Liver (tissue), 3 donors: ENCODE measurements at regions not wholly inside any gene's neighbourhood (a gene's known extent, or its start where the extent isn't known, plus 50 kb on each side); places are given as distances from the start of the nearest gene placed in this dataset.

Experiments
- EGR1 ChIP-seq, 2 donors: IDR thresholded peaks; 2 replicates each; pipeline ENCODE4 v1.6.1; 2016 to 2018; ENCODE audit warnings: antibody characterized with exemption in 2 of 2, low read depth in 2 of 2
- FOXA1 ChIP-seq: IDR thresholded peaks from 2 replicates; pipeline ENCODE4 v1.6.1; 2016; ENCODE audit warnings: antibody characterized with exemption
- GABPA ChIP-seq, 2 donors: IDR thresholded peaks in 1 of 2; conservative IDR thresholded peaks in 1 of 2; 2 replicates each; pipeline ENCODE4 v1.6.1; 2016; ENCODE audit warnings: antibody characterized with exemption in 2 of 2, mild to moderate bottlenecking in 1 of 2, moderate library complexity in 1 of 2
- JUND ChIP-seq, 2 donors: IDR thresholded peaks; 2 replicates each; pipeline ENCODE4 v1.6.1; 2016; ENCODE audit warnings: antibody characterized with exemption in 2 of 2
- MAX ChIP-seq: IDR thresholded peaks from 2 replicates; pipeline ENCODE4 v1.6.1; 2016; ENCODE audit warnings: antibody characterized with exemption
- RAD21 ChIP-seq, 2 donors: IDR thresholded peaks; 2 replicates each; pipeline ENCODE4 v1.6.1; 2016; ENCODE audit warnings: antibody characterized with exemption in 2 of 2, mild to moderate bottlenecking in 2 of 2
- SP1 ChIP-seq: IDR thresholded peaks from 2 replicates; pipeline ENCODE4 v1.6.1; 2018; ENCODE audit warnings: antibody characterized with exemption, mild to moderate bottlenecking
- TAF1 ChIP-seq: conservative IDR thresholded peaks from 2 replicates; pipeline ENCODE4 v1.6.1; 2016; ENCODE audit warnings: antibody characterized with exemption, mild to moderate bottlenecking
- YY1 ChIP-seq: IDR thresholded peaks from 2 replicates; pipeline ENCODE4 v1.6.1; 2016; ENCODE audit warnings: antibody characterized with exemption, mild to moderate bottlenecking
- TF ChIP-seq, protein P1 (sequence below): fragments of 150-350 bp; IDR thresholded peaks from 2 replicates; pipeline ENCODE4 v1.5.1; 2017; ENCODE audit warnings: improper control_type of control experiment, low read depth, low read length; ENCODE audit not compliant: missing input control
- TF ChIP-seq, protein P2 (sequence below): IDR thresholded peaks from 2 replicates; pipeline ENCODE4 v1.6.1; 2016; ENCODE audit warnings: antibody characterized with exemption, mild to moderate bottlenecking
- TF ChIP-seq, protein P3 (sequence below): IDR thresholded peaks from 2 replicates; pipeline ENCODE4 v1.6.1; 2016; ENCODE audit warnings: antibody characterized with exemption
- TF ChIP-seq, protein P4 (sequence below): IDR thresholded peaks from 2 replicates; pipeline ENCODE4 v1.6.1; 2016; ENCODE audit warnings: antibody characterized with exemption
- donor health status: healthy.
- donor health status: healthy.

DNA sequence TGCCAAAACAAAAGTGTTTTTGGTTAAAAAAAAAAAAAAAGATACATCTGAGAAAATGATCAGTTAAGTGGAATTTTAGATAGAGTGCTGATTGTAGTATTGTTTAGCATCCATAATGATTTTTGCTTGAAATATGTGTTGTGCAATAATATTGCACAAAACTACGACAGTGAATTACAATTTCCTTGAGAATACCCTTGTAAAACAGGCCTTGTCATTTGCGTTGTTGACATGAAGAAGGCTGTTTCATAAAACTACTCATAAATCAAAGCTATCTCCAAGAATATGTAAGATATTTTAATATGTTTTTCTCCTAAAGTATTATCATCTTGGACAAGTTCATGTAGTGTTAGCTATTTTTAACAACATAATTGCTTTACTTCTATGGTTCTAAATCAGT, 1077.0 kb downstream of the LRFN5 start:
- TF ChIP-seq EGR1 (IDR thresholded peaks at IDR 0.05; ENCODE audit: low read depth in 2 of 2) (no peak), GABPA (IDR thresholded peaks at IDR 0.05 in 1 of 2, conservative IDR thresholded peaks at IDR 0.05 in 1 of 2) (no peak), FOXA1 (no peak), SP1 (no peak), JUND (IDR thresholded peaks at IDR 0.05) (no peak), MAX (no peak), YY1 (no peak), TAF1 (no peak), RAD21 (IDR thresholded peaks at IDR 0.05) (no peak)
- TF ChIP-seq, protein P1, sequence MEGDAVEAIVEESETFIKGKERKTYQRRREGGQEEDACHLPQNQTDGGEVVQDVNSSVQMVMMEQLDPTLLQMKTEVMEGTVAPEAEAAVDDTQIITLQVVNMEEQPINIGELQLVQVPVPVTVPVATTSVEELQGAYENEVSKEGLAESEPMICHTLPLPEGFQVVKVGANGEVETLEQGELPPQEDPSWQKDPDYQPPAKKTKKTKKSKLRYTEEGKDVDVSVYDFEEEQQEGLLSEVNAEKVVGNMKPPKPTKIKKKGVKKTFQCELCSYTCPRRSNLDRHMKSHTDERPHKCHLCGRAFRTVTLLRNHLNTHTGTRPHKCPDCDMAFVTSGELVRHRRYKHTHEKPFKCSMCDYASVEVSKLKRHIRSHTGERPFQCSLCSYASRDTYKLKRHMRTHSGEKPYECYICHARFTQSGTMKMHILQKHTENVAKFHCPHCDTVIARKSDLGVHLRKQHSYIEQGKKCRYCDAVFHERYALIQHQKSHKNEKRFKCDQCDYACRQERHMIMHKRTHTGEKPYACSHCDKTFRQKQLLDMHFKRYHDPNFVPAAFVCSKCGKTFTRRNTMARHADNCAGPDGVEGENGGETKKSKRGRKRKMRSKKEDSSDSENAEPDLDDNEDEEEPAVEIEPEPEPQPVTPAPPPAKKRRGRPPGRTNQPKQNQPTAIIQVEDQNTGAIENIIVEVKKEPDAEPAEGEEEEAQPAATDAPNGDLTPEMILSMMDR, result no peak
- TF ChIP-seq, protein P2, sequence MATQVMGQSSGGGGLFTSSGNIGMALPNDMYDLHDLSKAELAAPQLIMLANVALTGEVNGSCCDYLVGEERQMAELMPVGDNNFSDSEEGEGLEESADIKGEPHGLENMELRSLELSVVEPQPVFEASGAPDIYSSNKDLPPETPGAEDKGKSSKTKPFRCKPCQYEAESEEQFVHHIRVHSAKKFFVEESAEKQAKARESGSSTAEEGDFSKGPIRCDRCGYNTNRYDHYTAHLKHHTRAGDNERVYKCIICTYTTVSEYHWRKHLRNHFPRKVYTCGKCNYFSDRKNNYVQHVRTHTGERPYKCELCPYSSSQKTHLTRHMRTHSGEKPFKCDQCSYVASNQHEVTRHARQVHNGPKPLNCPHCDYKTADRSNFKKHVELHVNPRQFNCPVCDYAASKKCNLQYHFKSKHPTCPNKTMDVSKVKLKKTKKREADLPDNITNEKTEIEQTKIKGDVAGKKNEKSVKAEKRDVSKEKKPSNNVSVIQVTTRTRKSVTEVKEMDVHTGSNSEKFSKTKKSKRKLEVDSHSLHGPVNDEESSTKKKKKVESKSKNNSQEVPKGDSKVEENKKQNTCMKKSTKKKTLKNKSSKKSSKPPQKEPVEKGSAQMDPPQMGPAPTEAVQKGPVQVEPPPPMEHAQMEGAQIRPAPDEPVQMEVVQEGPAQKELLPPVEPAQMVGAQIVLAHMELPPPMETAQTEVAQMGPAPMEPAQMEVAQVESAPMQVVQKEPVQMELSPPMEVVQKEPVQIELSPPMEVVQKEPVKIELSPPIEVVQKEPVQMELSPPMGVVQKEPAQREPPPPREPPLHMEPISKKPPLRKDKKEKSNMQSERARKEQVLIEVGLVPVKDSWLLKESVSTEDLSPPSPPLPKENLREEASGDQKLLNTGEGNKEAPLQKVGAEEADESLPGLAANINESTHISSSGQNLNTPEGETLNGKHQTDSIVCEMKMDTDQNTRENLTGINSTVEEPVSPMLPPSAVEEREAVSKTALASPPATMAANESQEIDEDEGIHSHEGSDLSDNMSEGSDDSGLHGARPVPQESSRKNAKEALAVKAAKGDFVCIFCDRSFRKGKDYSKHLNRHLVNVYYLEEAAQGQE, result no peak
- TF ChIP-seq, protein P3, sequence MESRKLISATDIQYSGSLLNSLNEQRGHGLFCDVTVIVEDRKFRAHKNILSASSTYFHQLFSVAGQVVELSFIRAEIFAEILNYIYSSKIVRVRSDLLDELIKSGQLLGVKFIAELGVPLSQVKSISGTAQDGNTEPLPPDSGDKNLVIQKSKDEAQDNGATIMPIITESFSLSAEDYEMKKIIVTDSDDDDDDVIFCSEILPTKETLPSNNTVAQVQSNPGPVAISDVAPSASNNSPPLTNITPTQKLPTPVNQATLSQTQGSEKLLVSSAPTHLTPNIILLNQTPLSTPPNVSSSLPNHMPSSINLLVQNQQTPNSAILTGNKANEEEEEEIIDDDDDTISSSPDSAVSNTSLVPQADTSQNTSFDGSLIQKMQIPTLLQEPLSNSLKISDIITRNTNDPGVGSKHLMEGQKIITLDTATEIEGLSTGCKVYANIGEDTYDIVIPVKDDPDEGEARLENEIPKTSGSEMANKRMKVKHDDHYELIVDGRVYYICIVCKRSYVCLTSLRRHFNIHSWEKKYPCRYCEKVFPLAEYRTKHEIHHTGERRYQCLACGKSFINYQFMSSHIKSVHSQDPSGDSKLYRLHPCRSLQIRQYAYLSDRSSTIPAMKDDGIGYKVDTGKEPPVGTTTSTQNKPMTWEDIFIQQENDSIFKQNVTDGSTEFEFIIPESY, result no peak
- TF ChIP-seq, protein P4, sequence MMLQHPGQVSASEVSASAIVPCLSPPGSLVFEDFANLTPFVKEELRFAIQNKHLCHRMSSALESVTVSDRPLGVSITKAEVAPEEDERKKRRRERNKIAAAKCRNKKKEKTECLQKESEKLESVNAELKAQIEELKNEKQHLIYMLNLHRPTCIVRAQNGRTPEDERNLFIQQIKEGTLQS, result no peak
